ENCODE measurements at regions not wholly inside any gene's neighbourhood (a gene's known extent, or its start where the extent isn't known, plus 50 kb on each side); places are given as distances from the start of the nearest gene placed in this dataset.
"Not testable (repeated sequence)": the region's sequence is repeated elsewhere in the genome, so short reads cannot be mapped to it uniquely, and the experiment has no call there.

DNA sequence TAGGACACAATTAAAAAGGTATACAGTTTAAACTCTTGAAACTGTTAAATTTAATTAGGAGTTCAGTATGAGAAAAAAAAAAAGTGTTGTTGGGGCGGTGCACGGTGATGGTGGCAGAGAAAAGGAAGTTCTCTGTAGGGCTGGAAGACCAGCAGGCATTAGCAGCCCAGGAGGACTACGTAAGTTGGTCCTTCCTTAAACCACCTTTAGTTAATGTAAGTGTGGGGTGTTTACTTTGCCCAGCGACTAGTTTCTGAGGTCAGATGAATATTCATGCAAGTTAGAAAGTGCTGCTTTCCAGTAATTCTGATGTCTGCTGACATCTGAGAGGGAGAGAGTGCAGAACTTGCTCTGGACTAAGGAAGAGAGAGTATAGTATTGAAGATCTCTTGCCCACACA is 54.9 kb downstream of the NKX2-1 start:
- DNase-seq: no peak

DNA sequence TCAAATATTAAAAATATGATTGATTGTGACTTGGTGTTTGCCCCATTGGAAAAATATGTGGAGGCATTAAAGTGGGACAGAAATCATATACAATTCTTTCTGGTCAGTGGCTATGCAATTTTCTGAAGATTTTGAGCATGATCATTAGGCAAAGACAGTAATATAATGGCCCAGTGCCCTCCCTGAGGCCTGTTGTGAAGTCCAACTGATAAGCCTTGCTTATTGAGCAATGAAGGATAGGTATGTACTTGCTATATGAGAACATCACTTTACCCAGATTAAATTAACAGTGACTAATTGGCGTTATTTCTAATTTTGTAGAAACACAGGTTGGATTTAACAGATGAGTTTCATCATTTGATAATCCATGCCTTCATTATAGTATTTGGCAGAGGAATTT is 57.1 kb downstream of the NKX2-1 start:
- DNase-seq: no peak

DNA sequence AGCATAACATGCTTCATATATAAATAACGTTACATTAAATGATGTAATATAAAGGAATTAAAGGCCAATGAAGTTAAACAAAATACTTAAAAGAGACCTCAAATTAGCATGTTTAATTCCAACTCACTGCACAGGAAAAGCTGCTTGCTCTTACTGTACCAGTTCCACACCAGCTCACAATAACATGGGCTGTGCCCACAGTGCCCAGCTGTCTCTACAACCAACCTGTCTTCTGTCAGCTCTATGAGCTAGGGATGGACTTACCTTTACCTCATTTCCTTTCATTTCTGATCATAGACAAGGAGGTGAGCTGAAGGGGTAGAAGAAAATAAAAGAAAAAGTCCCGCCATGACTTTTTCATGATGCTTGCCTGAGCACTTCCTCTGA is 64.8 kb downstream of the NKX2-1 start:
- no peak for DNase-seq

- DNase-seq: no peak
These were observed 65.3 kb downstream of the NKX2-1 start for GRCh38 chr14:36454599-36455240.

GRCh38 chr14:36452860-36453259 is 67.2 kb downstream of the NKX2-1 start:
- no peak for DNase-seq

DNA sequence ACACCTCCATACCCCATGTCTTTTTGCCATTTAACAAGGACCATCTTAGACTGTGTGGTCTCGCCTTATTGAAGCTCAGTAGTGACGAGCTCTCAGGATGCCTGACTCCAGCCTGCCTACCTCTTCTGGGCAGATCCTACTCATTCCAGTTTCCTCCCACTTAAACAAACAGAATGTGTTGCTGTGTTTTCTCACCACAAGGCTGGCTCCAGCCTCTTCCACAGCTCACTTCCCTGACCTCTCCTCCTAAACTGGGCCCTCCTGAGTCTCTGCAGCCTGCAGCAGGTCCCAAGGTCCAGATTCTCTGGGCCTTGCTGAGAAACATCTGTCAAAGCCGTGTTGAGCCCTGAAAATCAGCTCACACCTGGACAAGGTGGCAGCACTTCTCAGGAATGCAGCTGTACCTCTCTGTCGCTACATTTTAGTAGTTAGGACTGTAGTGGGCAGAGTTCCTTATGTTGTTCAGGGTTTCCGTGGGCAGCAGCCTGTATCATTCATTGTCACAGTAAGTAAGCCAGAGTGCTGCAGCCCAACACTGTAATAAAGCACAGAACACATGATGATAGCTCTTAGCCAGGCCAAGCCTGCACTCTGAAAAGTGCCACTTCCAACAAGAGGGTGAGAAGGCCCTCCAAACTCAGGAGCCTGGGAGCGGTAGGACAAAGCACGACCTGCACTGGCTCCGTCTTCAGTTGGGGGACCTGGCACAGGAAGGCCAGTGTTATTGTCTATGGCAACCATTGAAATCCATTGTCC is 68.5 kb downstream of the NKX2-1 start:
- no peak for DNase-seq

GRCh38 chr14:36450550-36450949 is 69.5 kb downstream of the NKX2-1 start:
- DNase-seq: no peak

GRCh38 chr14:36449903-36450302 is 70.1 kb downstream of the NKX2-1 start:
- no peak for DNase-seq

DNA sequence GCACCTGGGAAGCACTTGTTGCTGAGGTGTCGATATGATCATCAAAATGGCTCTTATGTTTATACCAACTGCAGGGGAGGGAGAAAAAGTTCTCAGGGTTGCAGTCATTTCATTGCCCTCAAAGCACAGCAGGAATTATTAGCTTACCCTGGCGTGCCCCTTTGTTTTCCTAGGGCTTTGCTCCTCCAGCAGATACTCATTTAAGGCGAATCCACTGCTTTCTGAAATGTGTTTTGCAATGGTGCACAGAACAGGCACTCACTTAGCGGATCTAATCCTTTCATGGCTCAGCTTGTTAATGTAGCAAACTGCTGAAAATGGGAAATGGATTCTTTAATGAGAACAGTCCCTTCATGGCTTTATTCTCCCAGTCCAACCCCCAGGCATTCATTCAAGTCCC is 76.7 kb downstream of the NKX2-1 start:
- DNase-seq: no peak

GRCh38 chr14:36442824-36443241 is 77.2 kb downstream of the NKX2-1 start:
- no peak for DNase-seq

GRCh38 chr14:36441283-36441682 is 78.7 kb downstream of the NKX2-1 start:
- DNase-seq: no peak

- DNase-seq: no peak
These were observed 80.3 kb downstream of the NKX2-1 start for GRCh38 chr14:36439766-36440165.

- DNase-seq: no peak
These were observed 81.1 kb downstream of the NKX2-1 start for GRCh38 chr14:36438883-36439282.

- DNase-seq: no peak
These were observed 89.4 kb downstream of the NKX2-1 start for GRCh38 chr14:36430662-36431084.

DNA sequence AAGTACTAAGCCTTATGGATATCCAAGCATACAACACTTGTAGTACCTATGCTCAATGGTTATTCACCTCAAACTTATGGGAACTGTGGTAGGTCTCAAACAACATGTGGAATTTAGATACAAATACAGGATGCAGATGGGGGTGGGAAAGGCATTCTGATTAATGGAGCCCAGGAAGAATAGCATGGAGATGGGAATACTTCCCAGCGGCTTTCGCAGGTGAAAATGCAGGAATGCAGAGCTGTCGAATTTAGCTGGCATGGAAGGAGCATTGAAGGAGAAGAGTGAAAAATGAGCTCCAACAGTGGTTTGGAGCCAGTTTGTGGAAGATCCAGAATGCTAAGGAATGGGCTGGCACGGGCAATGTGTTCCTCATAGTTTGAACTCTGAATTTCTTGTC is 89.9 kb downstream of the NKX2-1 start:
- no peak for DNase-seq

DNA sequence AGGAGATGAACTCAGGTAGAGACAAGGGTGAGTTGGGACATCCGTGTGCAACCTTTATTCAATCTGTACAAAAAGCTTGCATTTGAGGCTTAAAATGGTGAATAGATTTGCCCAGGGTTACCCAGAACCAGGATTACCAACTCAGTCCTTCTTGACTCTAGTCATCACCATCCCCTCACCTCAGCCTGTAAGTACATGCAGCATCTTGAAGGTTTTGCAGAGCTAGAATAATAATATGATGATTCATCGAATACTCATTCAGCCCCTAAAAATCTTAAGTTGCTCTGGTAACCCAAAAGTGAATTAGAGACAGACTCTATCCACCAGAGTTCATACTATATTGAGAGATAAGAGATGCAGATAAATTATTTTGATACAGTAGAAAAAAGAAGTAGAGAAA is 90.3 kb downstream of the NKX2-1 start:
- DNase-seq: no peak

- no peak for DNase-seq
These were observed 91.7 kb downstream of the NKX2-1 start for GRCh38 chr14:36428350-36428749.

DNA sequence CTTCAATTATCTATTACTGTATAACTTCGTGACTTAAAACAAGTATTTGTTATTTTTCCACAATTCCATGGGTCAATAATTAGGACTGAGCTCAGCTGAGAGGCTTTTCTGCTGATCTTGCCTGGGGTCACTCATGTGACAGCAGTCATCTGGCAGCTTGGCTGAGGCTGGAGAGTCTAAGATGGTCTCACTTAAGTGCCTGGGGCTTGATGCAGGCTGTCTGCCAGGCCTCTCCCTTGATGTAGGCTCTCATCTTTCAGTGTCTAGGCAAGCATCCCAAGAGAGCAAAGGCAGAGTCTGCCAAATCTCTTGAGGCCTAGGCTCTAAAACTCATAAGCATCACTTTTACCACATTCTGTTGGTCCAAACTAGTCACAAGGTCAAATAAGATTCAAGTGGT is 93.2 kb downstream of the NKX2-1 start:
- no peak for DNase-seq

DNA sequence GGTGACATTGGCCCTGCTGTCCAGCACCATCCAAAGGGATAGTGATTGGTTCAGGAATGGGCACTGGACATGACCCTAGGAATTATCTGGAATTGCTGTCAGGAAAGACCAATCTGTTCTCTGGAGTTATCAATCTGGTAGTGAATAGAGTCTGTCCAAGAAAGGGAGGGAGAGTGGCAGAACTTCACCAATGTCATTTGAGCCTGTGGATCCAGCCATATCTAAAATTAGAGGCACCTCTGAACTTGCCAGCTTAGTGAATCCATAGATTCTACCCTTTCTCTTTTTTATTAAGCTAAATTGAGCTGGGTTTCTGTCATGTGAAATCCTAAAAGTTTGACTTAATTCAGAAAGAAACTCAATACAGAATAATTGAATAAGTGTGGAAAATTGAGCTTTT is 93.9 kb downstream of the NKX2-1 start:
- no peak for DNase-seq

- DNase-seq: no peak
These were observed 95.4 kb downstream of the NKX2-1 start for GRCh38 chr14:36424478-36425102.

- no peak for DNase-seq
These were observed 96.6 kb downstream of the NKX2-1 start for GRCh38 chr14:36423430-36423829.

DNA sequence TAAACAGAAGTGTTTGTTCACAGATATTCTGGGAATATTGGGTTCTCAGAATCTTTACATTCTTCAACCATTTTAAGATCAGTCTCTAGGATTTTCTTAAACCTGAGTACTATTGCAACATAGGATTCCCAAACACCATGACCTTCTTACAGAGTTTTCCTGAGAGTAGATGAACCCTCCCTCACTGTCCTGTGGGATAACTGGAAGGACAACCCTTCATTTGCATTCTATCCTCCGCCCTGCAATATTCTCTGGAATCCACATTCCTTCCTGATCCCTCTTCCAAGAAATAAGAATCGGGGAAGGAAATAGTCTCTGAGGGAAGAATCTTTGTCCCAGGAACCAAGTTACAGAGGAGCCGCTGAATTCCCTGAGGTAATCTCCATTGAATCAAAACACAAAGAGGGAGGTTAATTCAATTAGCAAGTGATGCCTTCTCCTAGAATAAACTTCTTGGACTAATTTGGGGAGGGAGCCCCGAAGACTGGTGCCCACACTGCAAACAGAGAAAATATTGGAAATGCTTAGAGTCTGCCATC is 99.8 kb upstream of the MBIP start:
- DNase-seq: no peak

DNA sequence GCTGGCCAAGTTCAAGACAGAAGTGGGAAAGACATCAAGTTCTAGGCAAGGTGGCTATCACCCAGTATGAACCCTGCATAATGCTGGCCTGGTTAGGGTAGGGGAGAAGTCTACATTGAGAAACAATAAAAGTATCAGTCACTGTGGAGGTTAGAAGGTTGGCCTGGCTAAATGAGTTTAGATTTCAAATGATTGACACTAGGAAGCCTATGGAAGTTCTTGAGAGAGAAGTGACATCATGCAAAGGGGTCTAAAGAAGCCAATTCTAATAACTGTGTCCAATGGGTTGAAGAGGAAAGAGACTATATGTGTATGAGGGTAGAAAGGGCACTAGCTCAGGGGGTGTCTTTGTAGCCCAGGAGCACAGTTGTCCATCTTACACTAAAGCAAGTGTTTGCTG is 98.5 kb upstream of the MBIP start:
- no peak for DNase-seq

DNA sequence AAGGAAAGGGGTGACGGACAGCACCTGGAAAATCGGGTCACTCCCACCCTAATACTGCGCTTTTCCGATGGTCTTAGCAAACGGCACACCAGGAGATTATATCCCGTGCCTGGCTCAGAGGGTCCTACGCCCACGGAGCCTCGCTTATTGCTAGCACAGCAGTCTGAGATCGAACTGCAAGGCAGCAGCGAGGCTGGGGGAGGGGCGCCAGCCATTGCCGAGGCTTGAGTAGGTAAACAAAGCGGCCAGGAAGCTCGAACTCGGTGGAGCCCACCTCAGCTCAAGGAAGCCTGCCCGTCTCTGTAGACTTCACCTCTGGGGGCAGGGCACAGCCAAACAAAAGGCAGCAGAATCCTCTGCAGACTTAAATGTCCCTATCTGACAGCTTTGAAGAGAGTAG is 91.5 kb upstream of the MBIP start:
- not testable (repeated sequence) for DNase-seq

All from MV-4-11 (cell line).